Rectal smooth muscle tissue (tissue), 1 donor: ENCODE measurements at regions not wholly inside any gene's neighbourhood (a gene's known extent, or its start where the extent isn't known, plus 50 kb on each side); places are given as distances from the start of the nearest gene placed in this dataset.

ENCODE experiments used
- H3K27ac ChIP-seq: one replicate; pipeline ENCODE4 v1.7.0; 2013; ENCODE audit warnings: low read depth, low read length, inconsistent platforms
- H3K27me3 ChIP-seq: one replicate; pipeline ENCODE4 v1.7.0; 2013; ENCODE audit warnings: low read length; ENCODE audit not compliant: control insufficient read depth, insufficient read depth
- H3K36me3 ChIP-seq: one replicate; pipeline ENCODE4 v1.7.0; 2013; ENCODE audit warnings: low read length; ENCODE audit not compliant: control insufficient read depth, insufficient read depth
- H3K4me1 ChIP-seq: one replicate; pipeline ENCODE4 v1.7.0; 2013; ENCODE audit warnings: low read length; ENCODE audit not compliant: control insufficient read depth, insufficient read depth
- H3K4me3 ChIP-seq: one replicate; pipeline ENCODE4 v1.7.0; 2013; ENCODE audit warnings: low read length
- H3K9ac ChIP-seq: one replicate; pipeline ENCODE4 v1.7.0; 2013; ENCODE audit warnings: low read length

DNA sequence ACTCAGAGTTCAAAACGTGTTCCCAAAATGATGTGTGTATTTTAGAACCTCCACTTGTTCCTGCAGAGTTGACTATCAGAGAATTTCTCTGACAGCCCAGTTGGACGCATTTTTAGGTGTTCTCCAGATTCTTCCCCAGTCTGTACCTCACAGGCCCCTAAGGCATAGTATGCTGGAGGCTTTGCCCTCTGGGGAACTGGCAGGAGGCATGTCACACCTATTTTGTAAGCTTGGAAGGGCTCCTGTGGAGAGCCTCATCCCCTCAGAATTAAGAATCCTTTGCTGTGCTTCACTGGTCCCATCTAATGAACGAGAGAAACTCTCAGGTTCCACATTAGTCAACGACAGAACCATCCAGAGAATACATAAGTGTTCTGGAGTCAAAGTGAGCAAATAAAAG lies 144.1 kb upstream of the SLC30A5 start:
- H3K9ac ChIP-seq, result no peak overlapping the region
- H3K27me3 ChIP-seq, result no peaks in the 10 kb centered on the region
- H3K36me3 ChIP-seq, result no peaks in the 10 kb centered on the region
- H3K4me1 ChIP-seq, result no peaks in the 10 kb centered on the region
- no peak overlapping the region for H3K4me3 ChIP-seq
- no peak overlapping the region for H3K27ac ChIP-seq

GRCh38 chr5:68950125-68950524 lies 143.7 kb upstream of the SLC30A5 start:
- H3K4me3 ChIP-seq, result no peak overlapping the region
- H3K27me3 ChIP-seq, result no peaks in the 10 kb centered on the region
- no peak overlapping the region for H3K27ac ChIP-seq
- no peaks in the 10 kb centered on the region for H3K36me3 ChIP-seq
- no peaks in the 10 kb centered on the region for H3K4me1 ChIP-seq
- H3K9ac ChIP-seq, result no peak overlapping the region

GRCh38 chr5:68950930-68951329 lies 142.9 kb upstream of the SLC30A5 start:
- no peaks in the 10 kb centered on the region for H3K36me3 ChIP-seq
- no peak overlapping the region for H3K27ac ChIP-seq
- no peaks in the 10 kb centered on the region for H3K4me1 ChIP-seq

DNA sequence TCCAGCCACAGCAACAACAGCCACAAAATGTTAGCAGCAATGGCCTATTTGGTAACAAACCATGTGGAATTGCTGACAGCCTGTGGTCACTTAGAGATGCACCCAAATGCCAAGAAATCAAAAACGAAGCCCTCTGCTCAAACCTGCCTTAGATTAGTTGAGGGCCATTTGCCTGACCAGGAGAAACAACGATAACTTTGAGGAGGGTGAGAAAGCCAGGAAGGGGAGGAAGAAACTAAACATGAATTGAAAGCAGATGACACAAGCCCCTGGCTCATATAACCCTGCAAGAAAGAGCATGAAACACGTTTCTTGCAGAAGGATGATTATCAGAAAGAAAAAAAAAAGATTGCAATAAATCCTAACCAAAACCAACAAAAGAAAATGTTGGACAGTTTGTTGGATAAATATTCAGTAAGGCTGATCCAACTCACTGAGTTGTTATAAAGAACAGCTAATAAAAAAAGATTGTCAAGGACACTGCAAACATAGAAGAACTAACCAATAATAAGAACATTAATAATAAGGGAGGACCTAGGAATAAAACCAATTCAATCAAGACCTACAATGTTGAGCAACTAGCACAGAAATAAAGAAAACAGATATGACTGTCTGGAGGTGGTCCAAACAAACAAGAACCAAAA lies 140.5 kb upstream of the SLC30A5 start:
- H3K4me1 ChIP-seq, result no peaks in the 10 kb centered on the region
- no peaks in the 10 kb centered on the region for H3K36me3 ChIP-seq
- H3K4me3 ChIP-seq, result no peak overlapping the region
- no peaks in the 10 kb centered on the region for H3K27me3 ChIP-seq
- H3K27ac ChIP-seq, result no peak overlapping the region
- no peak overlapping the region for H3K9ac ChIP-seq

More at GRCh38 chr5:68950930-68951329, 142.9 kb upstream of the SLC30A5 start:
- Histone ChIP-seq H3K9ac (no peak overlapping the region), H3K4me3 (no peak overlapping the region), H3K27me3 (no peaks in the 10 kb centered on the region)

GRCh38 chr5:68953875-68954617 lies 139.8 kb upstream of the SLC30A5 start:
- H3K36me3 ChIP-seq, result no peaks in the 10 kb centered on the region
- H3K4me3 ChIP-seq, result no peak overlapping the region
- no peak overlapping the region for H3K9ac ChIP-seq
- no peaks in the 10 kb centered on the region for H3K4me1 ChIP-seq
- H3K27ac ChIP-seq, result no peak overlapping the region
- H3K27me3 ChIP-seq, result no peaks in the 10 kb centered on the region

GRCh38 chr5:68954618-68954910 lies 139.2 kb upstream of the SLC30A5 start:
- Histone ChIP-seq H3K27ac (no peak overlapping the region), H3K27me3 (no peaks in the 10 kb centered on the region), H3K4me3 (no peak overlapping the region), H3K36me3 (no peaks in the 10 kb centered on the region), H3K9ac (no peak overlapping the region), H3K4me1 (no peaks in the 10 kb centered on the region)

DNA sequence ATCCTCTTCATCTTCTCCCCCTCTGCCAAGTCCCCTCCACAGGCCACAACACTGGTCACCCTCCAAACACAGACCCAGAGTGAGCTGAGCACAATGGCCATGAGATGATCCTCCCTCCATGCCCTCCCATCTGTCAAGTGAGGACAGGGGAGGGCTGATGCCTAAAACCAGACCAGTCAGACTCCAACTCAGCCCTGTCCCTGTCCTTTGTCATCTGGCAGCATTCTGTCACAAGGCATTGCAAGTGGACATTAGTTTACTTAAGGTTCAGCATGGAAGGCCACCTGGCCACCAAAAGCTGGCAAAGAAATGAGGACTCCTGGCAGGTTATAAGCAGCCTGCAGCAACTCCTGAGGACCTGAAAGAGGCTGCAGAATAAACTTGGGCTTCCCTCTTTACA lies 136.2 kb upstream of the SLC30A5 start:
- no peaks in the 10 kb centered on the region for H3K27me3 ChIP-seq
- H3K36me3 ChIP-seq, result no peaks in the 10 kb centered on the region
- no peak overlapping the region for H3K9ac ChIP-seq
- H3K27ac ChIP-seq, result no peak overlapping the region
- no peak overlapping the region for H3K4me3 ChIP-seq
- no peaks in the 10 kb centered on the region for H3K4me1 ChIP-seq

DNA sequence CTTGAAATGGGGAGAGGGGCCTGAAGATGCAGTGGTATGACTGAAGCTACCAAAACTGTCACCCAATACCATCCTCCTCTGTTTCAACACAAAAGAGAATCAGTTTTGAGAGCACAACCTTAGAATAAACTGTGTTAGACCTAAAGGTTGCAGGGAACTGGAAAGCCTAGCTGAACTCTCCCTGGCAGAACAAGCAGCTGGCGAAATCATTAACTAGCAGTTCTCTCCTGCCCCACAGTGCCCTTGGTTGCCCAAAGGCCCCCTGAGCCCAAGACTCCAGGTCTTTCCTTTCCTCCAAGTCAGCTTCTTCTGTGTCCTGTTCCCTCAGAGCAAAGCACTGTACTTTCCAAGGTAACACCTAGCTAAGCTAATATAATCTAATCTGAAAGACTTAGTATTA lies 135.4 kb upstream of the SLC30A5 start:
- Histone ChIP-seq H3K36me3 (no peaks in the 10 kb centered on the region), H3K27me3 (no peaks in the 10 kb centered on the region), H3K4me3 (no peak overlapping the region), H3K9ac (no peak overlapping the region), H3K4me1 (no peaks in the 10 kb centered on the region), H3K27ac (no peak overlapping the region)

GRCh38 chr5:68960456-68960855 lies 133.4 kb upstream of the SLC30A5 start:
- Histone ChIP-seq H3K9ac (no peak overlapping the region), H3K4me3 (no peak overlapping the region), H3K27ac (no peak overlapping the region), H3K36me3 (no peaks in the 10 kb centered on the region), H3K4me1 (no peaks in the 10 kb centered on the region), H3K27me3 (no peaks in the 10 kb centered on the region)

DNA sequence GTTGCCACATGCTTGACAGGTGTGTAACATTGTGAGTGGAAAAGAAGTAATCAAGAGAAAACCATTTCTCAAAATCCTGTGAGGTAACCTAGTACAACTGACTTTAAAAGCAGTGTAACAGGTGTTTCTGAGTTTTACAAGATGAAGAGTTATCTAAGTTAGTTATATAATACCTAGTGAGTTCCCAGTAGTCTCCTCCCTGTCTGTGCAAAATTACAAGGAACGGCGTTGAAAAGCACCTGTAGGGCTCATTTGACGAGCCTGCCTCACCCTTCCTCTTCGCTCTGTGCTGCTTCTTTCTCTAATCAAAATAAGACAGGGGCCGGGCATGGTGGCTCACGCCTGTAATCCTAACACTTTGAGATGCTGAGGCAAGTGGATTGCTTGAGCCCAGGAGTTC lies 132.9 kb upstream of the SLC30A5 start:
- Histone ChIP-seq H3K27ac (no peak overlapping the region), H3K4me1 (no peaks in the 10 kb centered on the region), H3K9ac (no peak overlapping the region), H3K36me3 (no peaks in the 10 kb centered on the region), H3K4me3 (no peak overlapping the region), H3K27me3 (no peaks in the 10 kb centered on the region)

GRCh38 chr5:68961762-68962161 lies 132.1 kb upstream of the SLC30A5 start:
- H3K27ac ChIP-seq, result no peak overlapping the region
- H3K4me1 ChIP-seq, result no peaks in the 10 kb centered on the region
- no peak overlapping the region for H3K4me3 ChIP-seq
- no peak overlapping the region for H3K9ac ChIP-seq
- no peaks in the 10 kb centered on the region for H3K27me3 ChIP-seq
- no peaks in the 10 kb centered on the region for H3K36me3 ChIP-seq

- no peak overlapping the region for H3K9ac ChIP-seq
- H3K27ac ChIP-seq, result no peak overlapping the region
- H3K4me1 ChIP-seq, result no peaks in the 10 kb centered on the region
- H3K36me3 ChIP-seq, result no peaks in the 10 kb centered on the region
- H3K27me3 ChIP-seq, result no peaks in the 10 kb centered on the region
- H3K4me3 ChIP-seq, result no peak overlapping the region
These were observed 130.9 kb upstream of the SLC30A5 start for GRCh38 chr5:68962757-68963484.

- Histone ChIP-seq H3K4me1 (no peaks in the 10 kb centered on the region), H3K27me3 (no peaks in the 10 kb centered on the region), H3K36me3 (no peaks in the 10 kb centered on the region), H3K4me3 (no peak overlapping the region), H3K27ac (no peak overlapping the region), H3K9ac (no peak overlapping the region)
These were observed 129.1 kb upstream of the SLC30A5 start for GRCh38 chr5:68964679-68965078.
